ENCODE measurements at regions not wholly inside any gene's neighbourhood (a gene's known extent, or its start where the extent isn't known, plus 50 kb on each side); places are given as distances from the start of the nearest gene placed in this dataset.

- ATAC-seq (ENCODE audit: low FRiP score), result no peak
- no peak for TF ChIP-seq CTCF (IDR thresholded peaks at IDR 0.05)
- DNase-seq (ENCODE audit: low spot score), result no peak
Observed at GRCh38 chr11:112656772-112657428, 304.3 kb upstream of the NCAM1 start.

- TF ChIP-seq CTCF (IDR thresholded peaks at IDR 0.05), result no peak
- no peak for ATAC-seq (ENCODE audit: low FRiP score)
- no peak for DNase-seq (ENCODE audit: low spot score)
Observed at GRCh38 chr11:112658431-112658878, 302.8 kb upstream of the NCAM1 start.

GRCh38 chr11:112661146-112661545, 300.1 kb upstream of the NCAM1 start:
- TF ChIP-seq CTCF (IDR thresholded peaks at IDR 0.05), result no peak
- ATAC-seq (ENCODE audit: low FRiP score) (no peak), DNase-seq (ENCODE audit: low spot score) (no peak)

- no peak for DNase-seq (ENCODE audit: low spot score)
Observed at GRCh38 chr11:112661571-112661970, 299.6 kb upstream of the NCAM1 start.

GRCh38 chr11:112662554-112662953, 298.7 kb upstream of the NCAM1 start:
- no peak for ATAC-seq (ENCODE audit: low FRiP score)
- no peak for TF ChIP-seq CTCF (IDR thresholded peaks at IDR 0.05)
- no peak for DNase-seq (ENCODE audit: low spot score)

More at GRCh38 chr11:112661571-112661970, 299.6 kb upstream of the NCAM1 start:
- no peak for TF ChIP-seq CTCF (IDR thresholded peaks at IDR 0.05)
- ATAC-seq (ENCODE audit: low FRiP score), result no peak

GRCh38 chr11:112663947-112664634, 297.1 kb upstream of the NCAM1 start:
- TF ChIP-seq CTCF (IDR thresholded peaks at IDR 0.05), result no peak
- ATAC-seq (ENCODE audit: low FRiP score) (no peak), DNase-seq (ENCODE audit: low spot score) (no peak)

- TF ChIP-seq CTCF (IDR thresholded peaks at IDR 0.05), result no peak
- ATAC-seq (ENCODE audit: low FRiP score) (no peak), DNase-seq (ENCODE audit: low spot score) (no peak)
Observed at GRCh38 chr11:112665291-112665690, 295.9 kb upstream of the NCAM1 start.

All from omental fat pad (tissue), 3 donors.